Mucosa of descending colon (tissue), 3 donors: ENCODE measurements at regions not wholly inside any gene's neighbourhood (a gene's known extent, or its start where the extent isn't known, plus 50 kb on each side); places are given as distances from the start of the nearest gene placed in this dataset.

Experiments used
- ATAC-seq: fragments of 200-7000 bp; cut with Tn5 transposase; one replicate; pipeline ENCODE4 v1.9.1; 2020; ENCODE audit warnings: mild to moderate bottlenecking, moderate library complexity
- DNase-seq, 3 donors: peaks; one replicate each; pipeline ENCODE4 v3.0.0-alpha.2; 2020
- H3K36me3 ChIP-seq: fragments of 200-600 bp; one replicate; pipeline ENCODE4 v1.8.0; 2021; ENCODE audit warnings: low read depth, mild to moderate bottlenecking
- H3K4me1 ChIP-seq: fragments of 200-600 bp; one replicate; pipeline ENCODE4 v1.8.0; 2021; ENCODE audit warnings: low read depth, mild to moderate bottlenecking
- H3K4me3 ChIP-seq: fragments of 200-600 bp; one replicate; pipeline ENCODE4 v1.8.0; 2021; ENCODE audit warnings: mild to moderate bottlenecking
- H3K9me3 ChIP-seq: fragments of 200-600 bp; one replicate; pipeline ENCODE4 v1.8.0; 2021; ENCODE audit warnings: mild to moderate bottlenecking
- CTCF ChIP-seq: fragments of 200-600 bp; IDR thresholded peaks from one replicate; pipeline ENCODE4 v1.8.0; 2022; ENCODE audit warnings: antibody characterized with exemption, mild to moderate bottlenecking
- intact Hi-C, 2 donors: fragments of 100-400 bp; cut with DNase I in 1 of 2; cut with micrococcal nuclease in 1 of 2; formaldehyde crosslinking; loops; one replicate each; pipeline versions ENCODE4 v1.11.0 to v1.11.1; 2022; cut with DNase I, micrococcal nuclease
- donor health status: DM: no; HTN: no; CAD: no; lungs with moderate emphysema.
- donor health status: DM: no; HTN: no; CAD: no.
- donor health status: DM: no; HTN: yes; CAD: no.

DNA sequence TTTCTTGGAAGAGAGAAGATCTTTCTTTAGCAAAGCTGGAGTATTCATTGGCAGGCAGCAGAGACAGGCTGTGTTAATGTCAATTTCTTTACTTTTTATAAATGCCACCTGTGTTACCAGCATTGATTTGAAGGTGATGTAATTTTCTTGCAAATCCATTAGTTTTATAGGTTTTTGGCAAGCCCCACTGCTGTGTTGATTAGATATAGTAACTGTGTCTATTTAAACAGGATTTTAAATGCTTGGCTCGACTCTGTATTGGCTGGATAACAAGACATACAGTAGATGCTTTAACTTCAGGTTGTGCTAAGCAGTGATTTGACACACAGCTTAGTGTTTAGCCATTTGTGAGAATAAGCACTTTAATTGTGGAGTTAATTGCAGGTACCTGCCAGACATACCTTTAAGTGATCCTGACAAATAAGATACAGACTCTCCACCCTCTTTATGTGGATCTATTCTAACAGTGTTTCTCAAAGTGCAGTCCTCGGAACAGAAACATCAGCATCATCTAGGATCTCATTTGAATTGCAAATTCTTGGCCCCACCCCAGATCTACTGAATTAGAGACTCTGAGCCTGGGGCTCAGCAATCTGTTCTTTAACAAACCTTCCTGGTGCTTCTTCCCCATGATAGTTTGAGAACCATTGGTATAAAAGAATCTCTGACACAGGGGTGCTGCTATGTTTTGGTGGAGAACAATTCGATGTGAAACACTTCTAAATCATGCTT is 397.5 kb downstream of the HDGFL1 start:
- H3K4me3 ChIP-seq, result no peak overlapping the region
- ATAC-seq, result no peak
- H3K4me1 ChIP-seq, result no peaks in the 10 kb centered on the region
- DNase-seq, result no peak
- no peaks in the 10 kb centered on the region for H3K36me3 ChIP-seq
- H3K9me3 ChIP-seq, result no peaks in the 10 kb centered on the region
- intact Hi-C loops, result no loop called here
- TF ChIP-seq CTCF, result no peak

GRCh38 chr6:22970004-22970403 is 400.6 kb downstream of the HDGFL1 start:
- no peak overlapping the region for H3K4me3 ChIP-seq
- intact Hi-C loops, result no loop called here
- no peaks in the 10 kb centered on the region for H3K36me3 ChIP-seq
- DNase-seq, result no peak
- H3K4me1 ChIP-seq, result no peaks in the 10 kb centered on the region
- TF ChIP-seq CTCF, result no peak
- no peak for ATAC-seq
- no peaks in the 10 kb centered on the region for H3K9me3 ChIP-seq

DNA sequence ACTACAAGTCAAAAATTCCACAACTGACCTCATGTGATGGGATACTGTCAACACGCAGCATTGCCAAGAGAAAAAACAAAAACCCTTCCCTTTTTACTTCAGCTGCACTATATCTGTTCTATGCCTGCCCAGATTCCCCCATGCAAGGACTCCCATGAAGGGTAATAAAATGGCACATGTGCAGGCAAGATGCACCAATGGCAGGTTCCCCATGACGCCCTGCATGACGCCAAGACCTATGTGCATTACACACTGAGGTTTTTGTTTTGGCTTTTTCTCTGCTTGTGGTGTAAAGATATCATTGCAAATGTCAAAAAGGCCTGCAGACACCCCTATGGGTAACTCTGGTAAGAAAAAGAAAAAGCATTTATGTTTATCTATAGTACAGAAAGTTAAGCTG is 403.4 kb downstream of the HDGFL1 start:
- DNase-seq (no peak), ATAC-seq (no peak)
- no peak for TF ChIP-seq CTCF
- Histone ChIP-seq H3K9me3 (no peaks in the 10 kb centered on the region), H3K4me3 (no peak overlapping the region), H3K4me1 (no peaks in the 10 kb centered on the region), H3K36me3 (no peaks in the 10 kb centered on the region)
- intact Hi-C loops, result no loop called here

GRCh38 chr6:22975079-22975478 is 405.7 kb downstream of the HDGFL1 start:
- DNase-seq (no peak), ATAC-seq (no peak)
- no peak overlapping the region for H3K4me3 ChIP-seq
- intact Hi-C loops, result no loop called here
- H3K36me3 ChIP-seq, result no peaks in the 10 kb centered on the region
- H3K9me3 ChIP-seq, result no peaks in the 10 kb centered on the region
- TF ChIP-seq CTCF, result no peak
- no peaks in the 10 kb centered on the region for H3K4me1 ChIP-seq

GRCh38 chr6:22980446-22980845 is 411.1 kb downstream of the HDGFL1 start:
- Histone ChIP-seq H3K9me3 (no peaks in the 10 kb centered on the region), H3K36me3 (no peaks in the 10 kb centered on the region), H3K4me1 (no peaks in the 10 kb centered on the region), H3K4me3 (no peak overlapping the region)
- intact Hi-C loops, result no loop called here
- no peak for ATAC-seq
- DNase-seq, result no peak
- TF ChIP-seq CTCF, result no peak
